HL-60 (cell line): ENCODE measurements at regions not wholly inside any gene's neighbourhood (a gene's known extent, or its start where the extent isn't known, plus 50 kb on each side); places are given as distances from the start of the nearest gene placed in this dataset.

Experiments used
- CTCF ChIP-seq: IDR thresholded peaks from one replicate; pipeline ENCODE4 v1.5.1; 2011; ENCODE audit warnings: low read length, control low read depth, inconsistent platforms; ENCODE audit not compliant: insufficient read depth
- GABPA ChIP-seq: IDR thresholded peaks from 2 replicates; pipeline ENCODE4 v1.6.1; 2012; ENCODE audit warnings: low read depth

- no peak for TF ChIP-seq CTCF
- no peak for TF ChIP-seq GABPA
These were observed 169.3 kb upstream of the BTBD3 start for GRCh38 chr20:11748436-11748835.
